Medulla oblongata (tissue), 1 donor: ENCODE measurements at regions not wholly inside any gene's neighbourhood (a gene's known extent, or its start where the extent isn't known, plus 50 kb on each side); places are given as distances from the start of the nearest gene placed in this dataset.

Source experiments
- DNase-seq: peaks from one replicate; pipeline ENCODE4 v3.0.0-alpha.2; 2015; ENCODE audit errors: extremely low spot score

GRCh38 chr17:79680318-79680695 is 50.4 kb upstream of the ENPP7 start:
- no peak for DNase-seq

DNA sequence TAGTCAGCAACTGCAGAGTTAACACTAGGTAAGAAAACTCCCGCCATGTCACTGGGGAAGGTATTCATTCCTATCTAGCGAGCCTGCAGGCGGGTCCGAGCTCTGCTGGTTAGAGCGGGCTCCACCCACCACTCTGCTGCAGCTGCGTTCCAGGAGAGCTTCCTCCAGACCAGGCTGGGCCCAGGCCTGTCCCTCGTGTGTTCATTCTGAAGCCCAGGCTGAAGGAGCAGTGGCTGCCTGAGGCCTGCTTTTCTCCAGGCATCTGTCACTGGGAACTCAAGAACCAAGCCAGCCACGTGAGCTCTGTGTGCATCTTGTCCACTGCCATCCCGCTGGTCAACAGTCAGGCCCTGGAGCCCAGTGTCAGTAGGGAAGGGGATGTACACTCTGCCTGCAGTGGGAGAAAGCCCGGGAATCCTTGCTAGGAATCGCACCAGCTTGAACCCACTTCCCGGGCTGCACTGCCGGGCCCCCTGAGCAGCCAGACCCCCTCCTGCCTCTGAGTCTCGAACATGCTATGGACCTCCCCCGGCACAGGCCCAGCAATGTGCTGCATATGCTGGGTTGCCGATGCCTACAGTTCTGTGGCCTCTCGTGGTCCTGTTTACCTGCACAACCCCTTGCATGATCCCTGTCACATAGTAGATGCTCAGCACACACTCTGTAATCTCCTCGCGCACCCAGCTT is 51.0 kb upstream of the ENPP7 start:
- no peak for DNase-seq

DNA sequence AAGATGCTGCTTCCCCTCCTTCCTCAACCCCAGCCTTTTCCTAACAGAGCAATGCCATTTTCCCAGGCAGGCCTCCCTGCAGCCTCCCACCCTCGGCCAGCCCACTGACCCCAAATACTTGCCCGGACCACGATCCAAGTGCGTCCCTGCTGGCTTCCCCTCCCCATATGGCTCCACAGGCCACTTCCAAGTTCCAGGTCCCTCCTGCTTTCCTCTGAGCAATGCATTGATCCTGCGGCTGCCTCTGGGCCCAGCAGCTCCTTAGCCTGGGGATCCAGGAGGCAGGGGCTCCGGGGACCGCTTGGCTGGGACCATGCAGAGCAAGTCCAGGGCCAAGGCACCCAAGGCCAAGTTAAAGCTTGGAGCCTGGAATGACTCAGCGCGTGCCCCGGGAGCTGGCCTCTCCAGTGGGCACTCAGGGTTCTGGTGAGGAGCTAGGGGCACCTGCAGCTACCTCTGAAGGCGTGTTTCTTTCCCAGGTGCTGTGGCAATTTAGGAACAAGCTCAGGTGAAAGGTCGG is 51.9 kb upstream of the ENPP7 start:
- no peak for DNase-seq

DNA sequence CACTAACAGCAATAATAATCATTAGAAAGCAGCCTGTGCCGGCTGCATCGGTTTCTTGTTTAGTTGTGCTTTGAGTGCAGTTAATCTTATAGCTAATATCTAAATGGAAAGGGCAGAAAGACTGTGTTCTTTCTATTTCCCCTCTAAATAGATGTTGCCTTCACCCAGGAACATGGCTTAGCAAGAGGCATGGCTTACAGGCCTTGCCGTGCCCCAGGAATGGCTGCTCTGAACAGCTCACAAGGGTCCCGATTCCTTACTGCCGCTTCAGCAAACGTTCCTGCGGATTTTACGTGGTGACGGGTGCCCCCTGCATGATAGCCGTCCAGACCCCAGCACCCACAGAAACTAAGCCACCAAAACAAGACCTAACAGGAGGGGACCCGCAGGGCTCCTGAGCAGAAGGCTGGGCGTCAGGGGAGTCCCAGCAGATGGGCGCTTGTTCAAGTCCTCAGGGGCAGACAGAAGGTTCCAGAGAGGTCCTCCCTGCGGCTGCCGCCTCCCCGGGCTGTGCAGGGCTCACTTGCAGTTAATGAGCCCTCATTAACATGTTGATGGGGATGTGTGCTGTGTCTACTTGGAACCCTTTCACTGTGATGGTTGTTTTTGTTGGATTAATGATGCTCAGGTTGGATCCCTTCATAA is 52.5 kb upstream of the ENPP7 start:
- no peak for DNase-seq

- no peak for DNase-seq
These were observed 53.1 kb upstream of the ENPP7 start for GRCh38 chr17:79677646-79678045.

- no peak for DNase-seq
These were observed 53.9 kb upstream of the ENPP7 start for GRCh38 chr17:79676796-79677195.

DNA sequence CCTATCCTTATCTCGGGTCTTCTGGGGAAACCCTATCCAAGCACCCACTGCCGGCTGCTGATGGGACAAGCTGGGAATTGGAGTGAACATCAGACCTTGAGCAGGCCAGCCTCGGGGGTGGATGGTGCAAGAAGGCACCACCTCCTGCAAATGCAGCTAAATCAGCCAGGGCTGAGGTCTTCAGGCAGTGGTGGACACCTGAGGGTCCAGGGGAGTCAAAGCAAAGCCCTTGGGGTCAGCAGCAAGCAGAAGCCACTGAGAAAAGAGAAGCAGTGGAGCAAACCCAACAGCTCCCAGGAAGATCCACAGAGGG is 55.4 kb upstream of the ENPP7 start:
- DNase-seq, result no peak

GRCh38 chr17:79674506-79675412 is 56.0 kb upstream of the ENPP7 start:
- DNase-seq, result no peak

GRCh38 chr17:79673517-79673916 is 57.2 kb upstream of the ENPP7 start:
- no peak for DNase-seq

GRCh38 chr17:79672496-79672895 is 58.2 kb upstream of the ENPP7 start:
- DNase-seq, result no peak

DNA sequence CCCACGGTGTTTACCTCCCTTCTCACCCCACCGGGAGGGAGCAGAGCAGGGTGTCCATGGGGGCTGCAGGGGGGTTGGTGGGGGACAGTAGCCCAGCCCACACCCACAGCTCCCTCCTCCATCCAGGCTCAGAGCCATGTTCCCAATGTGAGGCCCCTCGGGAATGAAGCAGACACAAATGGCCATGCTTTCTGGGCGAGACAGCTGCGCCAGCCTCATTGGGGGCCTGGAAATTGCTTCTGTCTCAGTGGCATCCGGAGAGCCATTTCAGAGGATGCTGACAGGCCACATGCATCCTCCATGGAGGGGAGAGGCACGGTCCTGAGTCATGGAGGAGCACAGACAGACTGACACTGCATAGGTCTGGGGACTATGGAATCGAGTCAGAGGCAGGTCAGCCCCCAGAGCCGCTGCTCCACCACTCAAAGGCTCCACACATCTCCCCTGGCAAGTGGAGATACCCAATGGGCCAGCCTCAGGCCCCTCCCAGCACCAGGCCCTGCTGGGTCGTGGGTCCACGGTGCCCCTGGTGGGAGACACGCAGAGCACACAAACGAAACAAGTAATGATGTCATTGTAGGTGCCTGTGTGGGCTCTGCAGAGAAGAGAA is 59.6 kb upstream of the ENPP7 start:
- DNase-seq, result no peak

GRCh38 chr17:79670537-79671084 is 59.8 kb upstream of the RBFOX3 start:
- DNase-seq, result no peak

GRCh38 chr17:79669861-79670260 is 59.0 kb upstream of the RBFOX3 start:
- DNase-seq, result no peak

DNA sequence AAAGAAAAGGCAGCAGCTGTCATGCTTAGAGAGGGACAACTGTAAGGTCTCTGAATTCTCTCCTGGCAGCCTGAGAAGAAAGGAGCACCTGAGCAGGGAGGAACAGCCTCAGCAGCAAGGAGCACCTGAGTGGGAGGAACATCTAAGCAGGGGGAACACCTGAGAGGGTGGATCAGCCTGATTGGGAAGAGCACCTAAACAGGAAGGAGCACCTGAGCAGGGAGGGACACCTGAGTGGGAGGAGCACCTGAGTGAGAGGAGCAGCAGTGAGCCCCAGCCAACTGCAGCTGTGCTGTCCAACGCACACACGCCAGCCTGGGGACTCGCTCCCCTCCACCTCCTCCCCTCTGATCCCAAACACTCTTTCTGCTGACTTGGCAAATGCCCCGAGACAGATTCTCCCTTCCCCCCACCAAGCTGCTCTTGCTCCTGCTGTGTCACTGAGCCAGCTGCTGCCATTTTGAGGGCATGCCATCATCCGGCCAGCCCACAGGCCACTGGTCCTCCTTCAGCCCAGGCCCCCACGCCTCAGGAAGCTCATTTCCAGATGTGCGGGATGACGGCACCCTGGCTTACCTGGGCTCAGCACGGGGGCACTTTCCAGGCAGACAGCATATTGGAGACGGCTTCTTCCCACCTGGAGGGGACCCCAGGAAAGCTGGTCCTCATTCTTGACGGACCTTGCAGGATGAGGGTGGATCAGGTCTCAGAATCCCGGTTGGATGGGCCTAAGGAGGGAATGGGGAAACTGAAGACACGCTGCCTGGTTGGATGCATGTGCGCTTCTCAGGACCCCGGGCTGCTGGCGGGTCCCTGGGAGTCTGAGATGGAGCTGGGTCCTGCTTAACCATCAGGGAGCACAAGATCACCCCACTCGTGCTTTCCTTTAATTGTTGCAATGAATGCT is 57.7 kb upstream of the RBFOX3 start:
- no peak for DNase-seq

GRCh38 chr17:79667746-79668145 is 56.9 kb upstream of the RBFOX3 start:
- DNase-seq, result no peak

GRCh38 chr17:79667121-79667715 is 56.4 kb upstream of the RBFOX3 start:
- DNase-seq, result no peak

GRCh38 chr17:79666111-79666510 is 55.3 kb upstream of the RBFOX3 start:
- DNase-seq, result no peak

DNA sequence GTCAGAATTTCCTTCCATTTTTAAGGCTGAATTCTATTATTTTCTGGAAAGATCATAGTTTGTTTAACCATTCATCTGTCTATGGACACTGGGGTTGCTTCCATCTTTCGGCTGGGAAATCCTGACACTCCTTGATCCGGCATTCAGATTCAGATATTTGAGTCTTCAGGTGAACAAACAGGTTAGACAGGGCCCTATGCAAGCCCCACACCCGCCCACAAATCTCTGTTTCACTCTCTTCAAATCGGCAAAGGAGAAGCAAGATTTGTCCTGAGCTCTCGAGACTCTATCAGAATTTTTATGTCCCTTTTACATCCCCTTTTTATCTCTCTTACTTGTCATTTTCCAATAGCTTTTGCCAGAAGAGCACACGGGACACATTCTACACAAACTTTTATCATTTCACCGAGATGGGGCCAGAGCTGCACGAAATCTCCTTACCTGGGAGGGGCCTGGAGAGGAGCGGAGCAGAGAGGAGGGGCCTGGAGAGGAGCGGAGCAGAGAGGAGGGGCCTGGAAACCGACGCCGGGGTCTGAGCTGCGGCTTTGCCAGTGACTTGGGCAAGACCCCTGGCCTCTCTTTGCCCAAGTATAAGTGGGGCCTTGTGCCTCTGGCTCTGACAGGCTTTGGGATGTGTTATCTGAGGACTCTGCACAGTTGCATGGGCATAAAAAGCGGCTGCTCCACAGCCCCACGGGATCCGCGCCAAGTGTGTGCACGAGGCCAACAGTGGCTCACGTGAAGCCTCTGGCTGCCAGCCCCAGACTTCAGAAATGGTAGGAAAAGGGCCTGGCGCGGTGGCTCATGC is 54.3 kb upstream of the RBFOX3 start:
- DNase-seq, result peak; percentile 11

DNA sequence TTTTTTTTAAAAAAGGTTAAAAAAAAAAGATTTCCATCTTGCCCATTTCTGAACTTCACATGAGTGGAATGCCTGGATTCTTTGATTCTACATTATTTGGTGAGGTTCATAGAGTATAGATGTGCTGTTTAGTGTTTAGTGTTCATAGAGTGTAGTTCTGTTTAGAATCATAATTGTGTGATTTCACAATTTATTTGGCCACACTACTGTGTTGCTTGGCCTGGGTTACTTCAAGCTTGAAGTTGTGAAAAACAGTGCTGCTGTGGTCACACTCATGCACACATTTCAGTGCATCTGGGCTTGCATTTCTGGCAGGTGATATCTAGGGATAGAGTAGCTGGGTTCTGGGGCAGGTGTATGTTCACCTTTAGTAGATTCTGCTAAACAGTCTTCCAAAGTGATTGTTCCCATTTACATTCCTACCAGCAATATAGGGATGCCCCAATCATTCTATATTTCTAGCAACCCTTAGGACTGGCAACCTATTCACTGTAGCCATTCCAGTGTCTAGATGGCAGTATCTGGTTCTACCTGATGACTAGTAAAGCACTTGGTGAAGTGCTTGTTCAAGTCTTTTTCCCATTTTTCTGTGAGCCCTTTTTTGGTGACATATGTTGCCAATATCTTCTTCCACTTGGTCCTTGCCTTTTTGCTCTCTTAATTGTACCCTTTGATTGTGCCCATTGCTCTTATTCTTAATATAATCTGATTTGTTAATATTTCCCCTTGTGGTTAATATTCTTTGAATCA is 50.6 kb upstream of the RBFOX3 start:
- DNase-seq, result no peak
